IPS DF 4.7 (cell line): ENCODE measurements at regions not wholly inside any gene's neighbourhood (a gene's known extent, or its start where the extent isn't known, plus 50 kb on each side); places are given as distances from the start of the nearest gene placed in this dataset.

Experiments used
- DNase-seq: peaks from one replicate; pipeline ENCODE4 v3.0.0-alpha.2; 2013; ENCODE audit warnings: low spot score; ENCODE audit errors: extremely low read depth

GRCh38 chr16:49128740-49129139 lies 152.9 kb downstream of the CBLN1 start:
- DNase-seq = no peak

- DNase-seq = peak; percentile 11
Measured at GRCh38 chr16:49127103-49127502, 154.5 kb downstream of the CBLN1 start.

- no peak for DNase-seq
Measured at GRCh38 chr16:49121636-49122035, 160.0 kb downstream of the CBLN1 start.

- no peak for DNase-seq
Measured at GRCh38 chr16:49120631-49121030, 161.0 kb downstream of the CBLN1 start.

- no peak for DNase-seq
Measured at GRCh38 chr16:49116873-49117272, 164.8 kb downstream of the CBLN1 start.

GRCh38 chr16:49115956-49116355 lies 165.7 kb downstream of the CBLN1 start:
- no peak for DNase-seq

GRCh38 chr16:49112754-49113153 lies 168.9 kb downstream of the CBLN1 start:
- DNase-seq = no peak

GRCh38 chr16:49111351-49111750 lies 170.3 kb downstream of the CBLN1 start:
- DNase-seq = no peak

- no peak for DNase-seq
Measured at GRCh38 chr16:49108611-49109010, 173.0 kb downstream of the CBLN1 start.

- DNase-seq = no peak
Measured at GRCh38 chr16:49103298-49103697, 178.3 kb downstream of the CBLN1 start.

- DNase-seq = no peak
Measured at GRCh38 chr16:49101997-49102396, 179.6 kb downstream of the CBLN1 start.

GRCh38 chr16:49100366-49100765 lies 181.3 kb downstream of the CBLN1 start:
- DNase-seq = no peak

GRCh38 chr16:49097964-49098363 lies 183.7 kb downstream of the CBLN1 start:
- no peak for DNase-seq

GRCh38 chr16:49096176-49096945 lies 185.3 kb downstream of the CBLN1 start:
- no peak for DNase-seq

GRCh38 chr16:49095539-49095938 lies 186.1 kb downstream of the CBLN1 start:
- DNase-seq = no peak

- no peak for DNase-seq
Measured at GRCh38 chr16:49094471-49094870, 187.2 kb downstream of the CBLN1 start.

- DNase-seq = no peak
Measured at GRCh38 chr16:49093939-49094338, 187.7 kb downstream of the CBLN1 start.

- no peak for DNase-seq
Measured at GRCh38 chr16:49092704-49093103, 188.9 kb downstream of the CBLN1 start.

- DNase-seq = no peak
Measured at GRCh38 chr16:49089533-49089932, 192.1 kb downstream of the CBLN1 start.

GRCh38 chr16:49089039-49089438 lies 192.6 kb downstream of the CBLN1 start:
- DNase-seq = no peak

- DNase-seq = no peak
Measured at GRCh38 chr16:49085686-49086085, 196.0 kb downstream of the CBLN1 start.

GRCh38 chr16:49084628-49085390 lies 196.8 kb downstream of the CBLN1 start:
- no peak for DNase-seq

GRCh38 chr16:49081554-49081953 lies 200.1 kb downstream of the CBLN1 start:
- DNase-seq = no peak
